SK-N-SH (cell line): ENCODE measurements at regions not wholly inside any gene's neighbourhood (a gene's known extent, or its start where the extent isn't known, plus 50 kb on each side); places are given as distances from the start of the nearest gene placed in this dataset.

ENCODE experiments used
- CTCF ChIA-PET: fragments of 300-600, 350-600 bp; formaldehyde crosslinking; extraction: SDS; loops from one replicate; lab custom pipeline; 2021; lab: Yijun Ruan, JAX
- POLR2A ChIA-PET: fragments of 350-600 bp; sonication (Branson Sonifier 250); formaldehyde crosslinking; extraction: SDS; loops from one replicate; lab custom pipeline; 2020; ENCODE audit warnings: antibody characterized with exemption, inconsistent platforms; lab: Yijun Ruan, JAX
- DNase-seq: peaks from one replicate; pipeline ENCODE4 v3.0.0; 2012
- H2AFZ ChIP-seq: fragments of 200-600 bp; sonication (generic); 2 replicates; pipeline ENCODE4 v1.8.1; 2016; ENCODE audit warnings: antibody characterized with exemption, mild to moderate bottlenecking, low read depth
- H3F3A ChIP-seq: fragments of 200-600 bp; sonication (generic); replicated peaks from 2 replicates; pipeline ENCODE3; 2016; ENCODE audit warnings: antibody characterized with exemption, mild to moderate bottlenecking; ENCODE audit not compliant: insufficient read depth
- H3K27ac ChIP-seq, 2 experiments: fragments of 200-500 bp in 1 of 2; fragments of 200-600 bp in 1 of 2; sonication (Bioruptor generic) in 1 of 2; sonication (generic), shearing (Covaris generic) in 1 of 2; 2 replicates each; pipeline versions ENCODE4 v1.5.1 to v1.6.1; 2014 to 2016; ENCODE audit warnings: low read depth in 2 of 2, inconsistent platforms in 1 of 2, low read length in 1 of 2, mild to moderate bottlenecking in 1 of 2, mixed read lengths in 1 of 2
- H3K27me3 ChIP-seq: fragments of 200-600 bp; sonication (generic), shearing (Covaris generic); 2 replicates; pipeline ENCODE4 v1.6.1; 2016; ENCODE audit warnings: mixed run types; ENCODE audit not compliant: insufficient read depth
- H3K36me3 ChIP-seq, 2 experiments: fragments of 200-500 bp in 1 of 2; fragments of 200-600 bp in 1 of 2; sonication (Bioruptor generic) in 1 of 2; sonication (generic) in 1 of 2; replicated peaks in 1 of 2; 2 replicates each; pipeline versions ENCODE3 to v1.5.1; 2014 to 2016; ENCODE audit warnings: low read length in 1 of 2, mild to moderate bottlenecking in 1 of 2; ENCODE audit not compliant: insufficient read depth in 2 of 2, control insufficient read depth in 1 of 2
- H3K4me1 ChIP-seq, 2 experiments: fragments of 200-500 bp in 1 of 2; fragments of 200-600 bp in 1 of 2; sonication (Bioruptor generic) in 1 of 2; sonication (generic), shearing (Covaris generic) in 1 of 2; 2 replicates each; pipeline versions ENCODE4 v1.5.1 to v1.6.1; 2014 to 2016; ENCODE audit warnings: low read depth in 1 of 2, low read length in 1 of 2, mixed run types in 1 of 2; ENCODE audit not compliant: insufficient read depth in 2 of 2, control insufficient read depth in 1 of 2
- H3K4me2 ChIP-seq: fragments of 200-600 bp; sonication (generic), shearing (Covaris generic); 2 replicates; pipeline ENCODE4 v1.6.1; 2017; ENCODE audit warnings: mixed run types
- H3K4me3 ChIP-seq, 2 experiments: fragments of 200-500 bp in 1 of 2; fragments of 200-600 bp in 1 of 2; sonication (Bioruptor generic) in 1 of 2; sonication (generic), shearing (Covaris generic) in 1 of 2; 2 replicates each; pipeline versions ENCODE4 v1.5.1 to v1.8.1; 2014 to 2016; ENCODE audit warnings: low read depth in 2 of 2, inconsistent platforms in 1 of 2, low read length in 1 of 2, mild to moderate bottlenecking in 1 of 2, mixed read lengths in 1 of 2, moderate library complexity in 1 of 2
- H3K79me2 ChIP-seq: fragments of 200-600 bp; sonication (generic); 2 replicates; pipeline ENCODE4 v1.8.1; 2017; ENCODE audit warnings: mild to moderate bottlenecking; ENCODE audit not compliant: insufficient read depth
- H3K9ac ChIP-seq: fragments of 200-600 bp; sonication (generic); 2 replicates; pipeline ENCODE4 v1.6.1; 2017; ENCODE audit warnings: mixed run types
- H3K9me2 ChIP-seq: fragments of 200-600 bp; sonication (generic); 2 replicates; pipeline ENCODE4 v1.6.1; 2017; ENCODE audit warnings: mixed run types
- H3K9me3 ChIP-seq: fragments of 200-600 bp; sonication (generic); 2 replicates; pipeline ENCODE4 v1.6.1; 2017; ENCODE audit warnings: mixed run types, mild to moderate bottlenecking, moderate library complexity
- H4K20me1 ChIP-seq: fragments of 200-600 bp; sonication (generic); 2 replicates; pipeline ENCODE4 v1.6.1; 2017; ENCODE audit warnings: mild to moderate bottlenecking, mixed run types; ENCODE audit not compliant: insufficient read depth
- CHD2 ChIP-seq: fragments of 150-350 bp; IDR thresholded peaks from 2 replicates; pipeline ENCODE4 v1.6.1; 2018; ENCODE audit warnings: low read length; ENCODE audit not compliant: partially characterized antibody
- EP300 ChIP-seq, 2 experiments: IDR thresholded peaks; 2 replicates each; pipeline versions ENCODE4 v1.4.0 to v1.6.1; 2012; ENCODE audit warnings: borderline replicate concordance in 1 of 2, low read depth in 1 of 2, low read length in 1 of 2
- EZH2phosphoT487 ChIP-seq: fragments of 200-600 bp; sonication (generic); IDR thresholded peaks from 2 replicates; pipeline ENCODE4 v1.6.1; 2017; ENCODE audit warnings: low read depth, mixed run types, mild to moderate bottlenecking, antibody characterized with exemption, moderate library complexity, borderline replicate concordance
- FOSL2 ChIP-seq: IDR thresholded peaks from 2 replicates; pipeline ENCODE4 v1.4.0; 2012; ENCODE audit warnings: low read depth, mild to moderate bottlenecking, moderate library complexity, borderline replicate concordance
- FOXJ3 ChIP-seq: sonication (generic); formaldehyde crosslinking; IDR thresholded peaks from 2 replicates; pipeline ENCODE4 v1.5.1; 2020; ENCODE audit warnings: mild to moderate bottlenecking, missing genetic modification reagents
- FOXM1 ChIP-seq: IDR thresholded peaks from 2 replicates; pipeline ENCODE4 v1.4.0; 2012; ENCODE audit warnings: low read depth, mild to moderate bottlenecking
- GATA2 ChIP-seq: sonication (generic); formaldehyde crosslinking; IDR thresholded peaks from 2 replicates; pipeline ENCODE4 v1.5.0; 2020; ENCODE audit warnings: mild to moderate bottlenecking, missing genetic modification reagents
- IRF3 ChIP-seq: fragments of 150-350 bp; IDR thresholded peaks from 2 replicates; pipeline ENCODE4 v1.6.1; 2016; ENCODE audit warnings: mild to moderate bottlenecking, low read depth, low read length
- MEF2A ChIP-seq: IDR thresholded peaks from 2 replicates; pipeline ENCODE4 v1.4.0; 2012; ENCODE audit warnings: low read depth, borderline replicate concordance
- MXI1 ChIP-seq: IDR thresholded peaks from 2 replicates; pipeline ENCODE4 v1.6.1; 2012; ENCODE audit warnings: mild to moderate bottlenecking, low read depth, low read length, improper control_type of control experiment
- NFIC ChIP-seq: IDR thresholded peaks from 2 replicates; pipeline ENCODE4 v1.4.0; 2012; ENCODE audit warnings: borderline replicate concordance
- RAD21 ChIP-seq: IDR thresholded peaks from 2 replicates; pipeline ENCODE4 v1.6.1; 2012; ENCODE audit warnings: mild to moderate bottlenecking, low read length
- RXRA ChIP-seq: IDR thresholded peaks from 2 replicates; pipeline ENCODE4 v1.4.0; 2012; ENCODE audit warnings: low read depth, mild to moderate bottlenecking, borderline replicate concordance
- SMC3 ChIP-seq: IDR thresholded peaks from 2 replicates; pipeline ENCODE4 v1.6.1; 2012; ENCODE audit warnings: low read depth, low read length, improper control_type of control experiment
- TAF1 ChIP-seq: IDR thresholded peaks from 2 replicates; pipeline ENCODE4 v1.6.1; 2012; ENCODE audit warnings: low read depth, mild to moderate bottlenecking, low read length, moderate library complexity, borderline replicate concordance
- TCF12 ChIP-seq: IDR thresholded peaks from 2 replicates; pipeline ENCODE4 v1.4.0; 2012
- USF1 ChIP-seq: IDR thresholded peaks from 2 replicates; pipeline ENCODE4 v1.4.0; 2012; ENCODE audit warnings: low read depth, borderline replicate concordance
- USF2 ChIP-seq: fragments of 150-350 bp; IDR thresholded peaks from 2 replicates; pipeline ENCODE4 v1.6.1; 2017; ENCODE audit warnings: antibody characterized with exemption, low read length, low read depth, borderline replicate concordance
- ZBTB33 ChIP-seq: IDR thresholded peaks from 2 replicates; pipeline ENCODE4 v1.4.0; 2012; ENCODE audit warnings: low read depth, borderline replicate concordance
- whole genome bisulfite sequencing: methylation state at CpG from one replicate; pipeline ENCODE4 v1.1.6; 2017; ENCODE audit warnings: low lambda C conversion rate; 5-methylcytosine and 5-hydroxymethylcytosine counted together

GRCh38 chr11:112366012-112366411 lies 105.4 kb upstream of the PLET1 start:
- no peaks in the 10 kb centered on the region for H3K36me3 ChIP-seq
- H3K4me3 ChIP-seq: no peak overlapping the region
- H3K4me2 ChIP-seq: no peak overlapping the region
- H3K27ac ChIP-seq: no peak overlapping the region
- no peak overlapping the region for H3K9ac ChIP-seq
- no peak for DNase-seq
- H4K20me1 ChIP-seq: no peaks in the 10 kb centered on the region
- H2AFZ ChIP-seq: no peak overlapping the region
- no peaks in the 10 kb centered on the region for H3K9me2 ChIP-seq
- POLR2A ChIA-PET: no interaction called here
- CTCF ChIA-PET: interaction anchor here (0.8 to 3.0 kb wide), 5 partner anchors 8 to 924 kb away, joined by 3 to 19 read pairs (median 8); no protein-coding TSS in a partner anchor
- H3K9me3 ChIP-seq: no peaks in the 10 kb centered on the region
- no peaks in the 10 kb centered on the region for H3F3A ChIP-seq
- no peak for TF ChIP-seq FOXM1
- no peak for TF ChIP-seq CHD2
- no peak for TF ChIP-seq EP300 (IDR thresholded peaks at IDR 0.05; ENCODE audit: borderline replicate concordance in 1 of 2, low read depth in 1 of 2, low read length in 1 of 2)
- TF ChIP-seq TCF12: no peak
- no peak for TF ChIP-seq FOSL2
- no peak for TF ChIP-seq TAF1
- no peak for TF ChIP-seq MXI1
- TF ChIP-seq USF2: no peak
- TF ChIP-seq ZBTB33: no peak
- TF ChIP-seq MEF2A: no peak
- no peak for TF ChIP-seq NFIC
- no peak for TF ChIP-seq RAD21
- no peaks in the 10 kb centered on the region for H3K79me2 ChIP-seq
- H3K27me3 ChIP-seq: no peaks in the 10 kb centered on the region
- peaks cover 0 to 24% of the 10 kb centered on the region in 2 experiments; a peak in 1 of 4 replicates for H3K4me1 ChIP-seq
- 72% methylated on average over 4 of the region's 4 CpGs for WGBS

GRCh38 chr11:112366777-112367176 lies 106.1 kb upstream of the PLET1 start:
- H3K4me1 ChIP-seq: peaks cover 0 to 24% of the 10 kb centered on the region in 2 experiments; a peak in 1 of 4 replicates
- DNase-seq: no peak
- POLR2A ChIA-PET: no interaction called here
- H2AFZ ChIP-seq: no peak overlapping the region
- H3K4me3 ChIP-seq: no peak overlapping the region
- no peaks in the 10 kb centered on the region for H3K36me3 ChIP-seq
- WGBS: 42% methylated on average over 3 of the region's 3 CpGs
- no peak overlapping the region for H3K4me2 ChIP-seq
- no peak overlapping the region for H3K9ac ChIP-seq
- H4K20me1 ChIP-seq: no peaks in the 10 kb centered on the region
- H3F3A ChIP-seq: no peaks in the 10 kb centered on the region
- H3K9me2 ChIP-seq: no peaks in the 10 kb centered on the region
- H3K79me2 ChIP-seq: no peaks in the 10 kb centered on the region
- H3K27me3 ChIP-seq: no peaks in the 10 kb centered on the region
- H3K27ac ChIP-seq: no peak overlapping the region
- CTCF ChIA-PET: interaction anchor here (0.7 kb wide), 2 partner anchors 67 to 189 kb away, joined by 3 to 4 read pairs; no protein-coding TSS in a partner anchor
- H3K9me3 ChIP-seq: no peaks in the 10 kb centered on the region
- TF ChIP-seq USF2: no peak
- TF ChIP-seq GATA2 (CRISPR knock-in tag): no peak
- no peak for TF ChIP-seq TCF12
- TF ChIP-seq SMC3: no peak
- TF ChIP-seq FOXJ3 (CRISPR knock-in tag): no peak
- no peak for TF ChIP-seq EZH2phosphoT487
- no peak for TF ChIP-seq USF1
- no peak for TF ChIP-seq IRF3
- no peak for TF ChIP-seq EP300 (IDR thresholded peaks at IDR 0.05; ENCODE audit: borderline replicate concordance in 1 of 2, low read depth in 1 of 2, low read length in 1 of 2)
- TF ChIP-seq RXRA: no peak
